Activated CD8-positive, alpha-beta memory T cell treated with anti-CD3 and anti-CD28 coated beads, Interleukin-2, amount 50 U/mL, for 24 hours (primary cell): ENCODE measurements at regions not wholly inside any gene's neighbourhood (a gene's known extent, or its start where the extent isn't known, plus 50 kb on each side); places are given as distances from the start of the nearest gene placed in this dataset.
"Not testable (repeated sequence)": the region's sequence is repeated elsewhere in the genome, so short reads cannot be mapped to it uniquely, and the experiment has no call there.

Source experiments
- DNase-seq: peaks from one replicate; pipeline ENCODE4 v3.0.0-alpha.2; 2020; ENCODE audit errors: extremely low read depth

DNA sequence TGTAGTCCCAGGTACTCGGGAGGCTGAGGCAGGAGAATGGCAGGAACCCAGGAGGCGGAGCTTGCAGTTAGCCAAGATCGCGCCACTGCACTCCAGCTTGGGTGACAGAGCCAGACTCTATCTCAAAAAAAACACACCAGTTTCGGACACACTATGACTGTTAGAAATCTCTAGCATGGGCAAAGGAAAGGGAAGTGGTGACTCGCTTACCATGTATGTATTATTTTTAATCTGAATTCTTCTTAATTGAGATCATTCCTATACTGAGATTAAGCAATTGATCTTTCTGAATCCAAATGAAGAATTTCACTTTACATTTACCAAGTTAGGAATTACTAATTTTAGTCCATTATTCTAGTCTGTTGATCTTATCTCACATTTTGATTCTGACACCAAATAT lies 459.2 kb upstream of the ALCAM start:
- no peak for DNase-seq

DNA sequence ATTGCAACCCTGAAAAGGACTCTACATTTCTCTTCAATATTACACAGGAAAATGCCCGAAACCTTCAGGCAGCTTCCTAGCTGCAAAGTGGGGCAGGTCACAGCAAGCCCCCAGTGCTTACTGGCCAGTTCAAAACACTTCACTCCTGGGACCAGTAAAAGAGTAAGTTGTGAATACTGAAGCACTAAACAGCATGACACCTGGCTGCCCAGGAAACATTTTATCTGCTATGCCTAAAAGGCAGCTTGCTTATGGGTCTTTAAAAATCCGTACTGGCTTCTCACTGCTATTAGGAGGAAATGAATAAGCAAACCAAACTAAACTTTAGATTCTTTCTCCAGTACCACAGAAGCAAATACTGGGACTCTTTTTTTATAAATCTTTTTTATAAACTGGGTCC lies 457.9 kb upstream of the ALCAM start:
- no peak for DNase-seq

DNA sequence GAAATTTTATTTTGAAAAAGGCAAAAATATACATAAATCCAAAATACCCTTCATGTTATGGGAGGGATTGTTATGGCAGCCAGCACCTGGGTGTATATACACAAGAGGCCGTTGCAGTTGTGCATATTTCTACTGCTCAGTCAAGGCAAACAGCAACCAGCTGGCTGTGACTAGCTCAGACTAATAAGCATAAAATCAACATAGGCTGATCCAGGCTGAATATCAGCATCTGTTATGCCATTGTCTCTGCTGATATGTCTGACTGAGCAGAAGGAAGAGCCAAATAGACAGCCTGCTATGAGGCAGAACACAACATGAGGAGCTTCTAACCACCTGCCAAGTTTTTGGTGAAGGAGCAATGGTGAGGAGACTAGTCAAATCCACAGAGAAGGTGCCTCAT lies 457.5 kb upstream of the ALCAM start:
- DNase-seq = no peak

DNA sequence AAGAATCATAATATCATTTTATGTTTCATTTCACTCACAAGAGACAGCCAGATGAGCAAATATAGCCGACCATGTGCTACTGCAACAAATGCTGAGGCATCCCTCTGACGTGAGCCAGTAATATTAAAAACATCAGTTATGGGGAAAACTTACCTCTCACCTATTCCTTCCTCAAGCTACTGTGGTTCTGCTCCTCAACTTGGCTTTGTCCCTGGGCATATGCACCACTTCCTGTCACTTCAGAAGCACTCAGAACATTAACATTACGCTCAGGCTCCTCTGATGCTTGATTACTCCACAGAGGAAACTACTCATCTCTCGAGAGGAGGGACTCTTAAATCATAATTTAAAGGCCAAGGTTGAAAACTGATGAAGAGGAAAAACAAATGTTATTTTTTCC lies 457.0 kb upstream of the ALCAM start:
- DNase-seq = no peak

DNA sequence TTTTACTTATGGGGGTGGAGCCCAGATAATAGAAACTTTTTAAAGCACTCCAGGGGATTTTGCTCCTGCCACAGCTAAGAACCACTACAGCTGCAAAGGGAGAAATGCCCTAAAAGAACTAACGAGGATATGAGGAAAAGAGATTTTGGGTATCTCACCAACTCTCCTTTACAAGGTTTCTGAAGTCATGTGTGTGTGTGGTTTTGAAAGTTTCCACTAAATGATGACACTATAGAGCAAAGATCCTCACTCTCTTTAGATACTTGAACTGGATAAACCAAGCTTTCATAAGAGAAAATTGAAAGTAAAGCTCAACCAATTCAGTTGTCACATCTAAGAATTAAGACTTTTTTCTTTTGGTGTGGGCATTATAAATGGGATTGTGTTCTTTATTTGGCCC lies 455.3 kb upstream of the ALCAM start:
- no peak for DNase-seq

DNA sequence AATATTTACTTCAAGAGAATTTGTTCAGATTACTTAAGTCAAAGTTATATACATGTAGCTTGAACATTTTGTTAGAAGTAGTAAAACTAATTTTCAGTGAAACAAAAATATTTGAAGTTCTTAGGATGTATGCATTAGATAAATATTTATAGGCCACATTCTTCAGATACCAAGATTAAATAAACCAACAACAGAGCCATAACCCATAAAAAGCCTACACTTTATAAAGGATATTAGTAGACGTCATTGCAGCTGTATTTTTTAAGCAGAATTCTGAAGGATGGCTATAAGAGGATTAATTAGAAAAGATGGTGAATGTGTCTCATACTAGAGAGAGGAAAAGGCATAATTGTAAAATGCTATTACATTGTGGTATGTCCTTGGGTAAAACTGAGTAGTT lies 449.7 kb upstream of the ALCAM start:
- DNase-seq = no peak

GRCh38 chr3:104920512-104920911 lies 446.2 kb upstream of the ALCAM start:
- no peak for DNase-seq

DNA sequence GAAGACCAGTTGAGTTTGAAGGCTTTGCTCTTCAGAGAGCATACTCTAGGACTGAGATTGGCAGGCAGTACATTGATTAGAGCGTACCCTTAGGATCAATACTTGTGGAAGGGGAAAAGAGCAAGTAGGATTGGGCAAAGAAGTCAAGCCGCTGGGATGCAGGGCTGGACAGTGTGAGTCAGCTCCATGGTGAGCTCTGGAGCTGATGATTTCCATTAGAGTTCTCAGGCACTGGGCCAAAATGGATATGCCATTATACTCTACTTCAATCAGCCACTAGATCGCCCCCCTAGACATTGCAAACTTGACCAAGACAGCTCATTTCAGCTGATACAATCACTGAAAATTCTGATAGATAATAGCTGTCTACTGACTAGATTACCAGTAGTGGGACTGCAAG lies 432.7 kb upstream of the ALCAM start:
- DNase-seq = no peak

DNA sequence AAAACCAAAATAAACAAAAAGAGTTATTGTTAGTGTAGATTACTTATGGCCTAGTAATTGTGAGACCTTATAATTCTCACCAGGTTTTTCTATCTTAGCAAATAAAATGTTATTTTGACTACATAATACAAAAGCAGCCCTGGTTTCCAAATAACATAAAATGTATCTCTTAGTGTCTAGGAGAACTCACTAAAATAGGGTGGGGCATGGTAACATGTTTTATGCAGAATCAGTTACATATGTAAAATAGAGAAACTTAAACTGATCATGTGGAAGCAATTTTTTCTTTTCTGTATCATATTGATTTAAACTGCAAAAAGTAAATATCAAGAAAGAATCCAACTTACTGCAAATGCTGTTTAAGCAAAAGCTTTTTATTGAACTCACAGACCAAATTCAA lies 431.1 kb upstream of the ALCAM start:
- no peak for DNase-seq

DNA sequence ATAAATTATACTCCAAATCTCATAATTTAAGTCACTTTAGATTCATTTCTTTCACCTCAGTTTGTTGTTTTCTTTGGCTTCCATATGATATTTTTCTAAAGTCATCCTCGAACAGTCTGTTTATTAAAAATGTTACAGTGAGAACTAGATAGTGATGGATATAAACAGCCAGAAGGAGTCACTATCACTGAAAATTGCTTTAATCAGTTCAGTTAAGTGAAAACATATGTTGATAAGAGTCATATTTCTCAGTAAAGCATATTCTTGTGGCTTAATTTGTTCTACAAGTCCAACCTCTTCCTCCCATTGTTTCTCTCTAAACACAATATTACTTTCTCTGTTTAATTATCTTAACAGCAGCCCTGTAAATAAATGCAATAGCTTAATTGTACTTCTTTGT lies 427.5 kb upstream of the ALCAM start:
- no peak for DNase-seq

DNA sequence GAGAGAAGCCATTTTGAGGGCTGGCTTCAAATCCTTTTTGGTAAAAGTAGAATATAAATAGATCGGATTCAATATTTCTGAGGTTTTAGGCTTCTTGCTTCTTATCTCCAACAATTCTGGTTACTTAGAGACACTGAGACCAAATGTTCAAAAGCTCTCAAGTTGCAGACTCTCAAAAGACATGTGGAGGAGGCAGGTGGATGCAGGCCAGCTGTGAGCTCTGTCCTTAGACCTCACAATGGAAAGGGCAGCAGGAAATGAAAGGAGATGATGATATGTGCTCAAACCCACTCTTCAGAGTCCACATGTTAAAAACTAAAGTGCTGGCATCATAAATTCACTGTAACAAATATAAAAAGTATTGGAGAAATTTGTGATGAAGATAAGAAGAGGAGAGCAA lies 424.9 kb upstream of the ALCAM start:
- DNase-seq = no peak

DNA sequence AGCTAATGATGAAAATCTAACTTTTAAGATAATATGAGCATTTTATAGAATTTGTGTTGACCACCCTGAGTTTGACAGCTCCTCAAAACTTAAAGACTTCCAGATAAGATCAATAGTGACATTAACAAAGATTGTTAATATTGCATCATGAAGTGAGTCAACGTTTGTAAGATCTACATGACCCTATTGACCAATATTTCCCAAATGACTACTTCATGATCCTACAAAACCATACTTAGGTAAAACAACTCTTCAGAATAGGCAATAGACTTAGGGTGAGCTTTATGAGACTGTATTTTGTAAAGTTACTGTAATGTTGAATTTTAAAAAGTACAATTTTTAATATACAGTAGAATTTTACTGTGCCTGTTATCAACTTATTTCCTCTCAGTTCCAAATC lies 422.7 kb upstream of the ALCAM start:
- DNase-seq = no peak

DNA sequence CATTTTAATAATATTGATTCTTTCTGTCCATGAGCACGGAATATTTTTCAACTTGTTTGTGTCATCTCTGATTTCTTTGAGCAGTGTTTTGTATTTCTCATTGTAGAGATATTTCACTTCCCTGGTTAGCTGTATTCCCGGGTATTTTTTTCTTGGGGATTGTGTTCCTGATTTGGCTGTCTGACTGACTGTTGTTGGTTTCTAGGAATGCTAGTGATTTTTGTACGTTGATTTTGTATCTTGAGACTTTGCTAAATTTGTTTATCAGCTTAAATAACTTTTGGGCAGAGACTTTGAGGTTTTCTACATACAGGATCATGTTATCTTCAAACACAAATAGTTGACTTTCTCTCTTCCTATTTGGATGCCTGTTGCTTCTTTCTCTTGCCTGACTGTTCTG lies 418.8 kb upstream of the ALCAM start:
- DNase-seq = no peak

DNA sequence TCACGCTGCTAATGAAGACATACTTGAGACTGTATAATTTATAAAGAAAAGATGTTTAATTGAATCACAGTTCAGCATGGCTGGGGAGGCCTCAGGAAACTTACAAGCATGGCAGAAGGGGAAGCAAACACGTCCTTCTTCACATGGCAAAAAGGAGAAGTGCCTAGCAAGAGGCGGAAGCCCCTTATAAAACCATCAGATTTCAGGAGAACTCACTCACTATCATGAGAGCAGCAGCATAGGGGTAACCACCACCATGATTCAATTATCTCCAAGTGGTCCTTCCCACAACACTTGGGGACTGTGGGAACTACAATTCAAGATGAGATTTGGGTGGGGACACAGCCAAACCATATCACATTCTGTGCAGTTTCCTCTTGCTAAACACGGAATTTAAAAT lies 416.9 kb upstream of the ALCAM start:
- not testable (repeated sequence) for DNase-seq

DNA sequence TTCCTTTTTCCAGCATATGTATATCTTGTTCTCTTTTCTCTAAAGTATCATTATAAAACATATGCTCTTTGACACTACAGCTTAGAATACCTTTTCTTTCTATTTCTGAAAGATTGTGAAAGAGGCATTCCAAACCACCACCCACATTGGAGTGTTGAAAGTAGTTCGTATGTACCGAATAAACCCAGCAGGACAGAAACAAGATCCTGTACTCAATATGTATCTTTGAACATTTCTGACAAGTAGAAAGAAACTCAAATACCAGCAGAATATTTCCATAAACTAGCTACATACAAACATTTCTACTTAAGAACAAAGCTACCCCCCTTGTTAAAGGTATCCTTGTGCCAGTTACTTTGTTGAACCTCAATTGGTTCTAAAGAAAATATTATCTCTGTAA lies 415.3 kb upstream of the ALCAM start:
- no peak for DNase-seq

- DNase-seq = no peak
Measured at GRCh38 chr3:104952146-104952972, 414.4 kb upstream of the ALCAM start.

GRCh38 chr3:104956620-104957345 lies 409.9 kb upstream of the ALCAM start:
- DNase-seq = no peak

GRCh38 chr3:104960579-104960978 lies 406.1 kb upstream of the ALCAM start:
- DNase-seq = no peak

DNA sequence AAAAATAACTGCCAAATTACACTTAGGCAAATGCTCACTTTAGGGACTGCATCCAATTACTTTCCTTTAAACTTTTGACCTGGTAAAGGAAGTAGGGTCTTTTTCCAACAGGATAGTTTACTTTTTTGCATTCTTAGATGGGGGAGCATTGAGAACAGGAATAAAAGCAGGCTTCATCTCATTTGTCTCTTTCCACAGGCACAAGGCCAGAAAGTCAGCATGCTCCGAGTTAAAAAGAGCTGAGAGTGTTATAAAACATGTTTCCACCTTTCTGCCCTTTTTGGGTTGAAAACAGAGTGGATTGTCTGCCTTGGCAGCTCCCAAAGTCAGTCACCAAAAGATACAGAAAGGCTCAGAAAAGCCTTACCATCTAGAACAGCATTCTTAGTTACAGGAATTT lies 404.9 kb upstream of the ALCAM start:
- no peak for DNase-seq

GRCh38 chr3:104974316-104974715 lies 392.4 kb upstream of the ALCAM start:
- no peak for DNase-seq

GRCh38 chr3:104977719-104978118 lies 389.0 kb upstream of the ALCAM start:
- no peak for DNase-seq

GRCh38 chr3:104982130-104982529 lies 384.6 kb upstream of the ALCAM start:
- DNase-seq = no peak

- DNase-seq = no peak
Measured at GRCh38 chr3:104987859-104988258, 378.9 kb upstream of the ALCAM start.

- DNase-seq = no peak
Measured at GRCh38 chr3:104988496-104988895, 378.2 kb upstream of the ALCAM start.
